ENCODE measurements at regions not wholly inside any gene's neighbourhood (a gene's known extent, or its start where the extent isn't known, plus 50 kb on each side); places are given as distances from the start of the nearest gene placed in this dataset.

DNA sequence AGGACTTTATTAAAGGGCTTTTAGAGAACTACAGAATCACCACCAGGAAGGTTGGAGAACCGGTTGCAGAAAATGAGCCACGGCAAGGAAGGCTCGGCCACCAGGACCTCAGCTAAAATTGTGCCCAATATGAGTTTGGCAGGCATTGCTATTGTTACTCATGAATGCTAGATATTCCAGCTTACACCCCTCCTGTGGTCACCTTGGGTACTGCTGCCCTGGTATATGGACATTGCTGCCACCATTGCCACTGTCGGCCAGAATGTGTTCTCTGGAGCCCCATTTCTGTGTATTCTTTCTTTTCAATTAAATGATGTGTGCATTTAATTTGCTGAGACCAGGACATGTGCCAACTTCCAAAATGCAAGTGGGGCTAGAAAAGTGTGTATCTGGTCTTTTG, 626.7 kb upstream of the BOD1L1 start:
- Histone ChIP-seq H3K27me3 (ENCODE audit: control insufficient read depth in 1 of 2, insufficient read depth in 2 of 2, low read length in 2 of 2) (no peaks in the 10 kb centered on the region), H3K27ac (ENCODE audit: low read depth, low read length) (no peak overlapping the region), H3K9me3 (ENCODE audit: control insufficient read depth in 1 of 2, low read length in 2 of 2) (no peaks in the 10 kb centered on the region), H3K4me3 (ENCODE audit: low read depth in 1 of 2, low read length in 2 of 2) (no peak overlapping the region), H3K9ac (ENCODE audit: low read depth in 1 of 2, low read length in 2 of 2) (no peak overlapping the region), H3K4me1 (ENCODE audit: control insufficient read depth in 1 of 2, insufficient read depth in 2 of 2, low read length in 2 of 2) (no peaks in the 10 kb centered on the region), H3K36me3 (ENCODE audit: control insufficient read depth in 1 of 2, insufficient read depth in 2 of 2, low read length in 2 of 2) (no peaks in the 10 kb centered on the region)

- Histone ChIP-seq H3K4me3 (ENCODE audit: low read depth in 1 of 2, low read length in 2 of 2) (no peak overlapping the region), H3K27me3 (ENCODE audit: control insufficient read depth in 1 of 2, insufficient read depth in 2 of 2, low read length in 2 of 2) (no peaks in the 10 kb centered on the region), H3K27ac (ENCODE audit: low read depth, low read length) (no peak overlapping the region), H3K9ac (ENCODE audit: low read depth in 1 of 2, low read length in 2 of 2) (no peak overlapping the region), H3K9me3 (ENCODE audit: control insufficient read depth in 1 of 2, low read length in 2 of 2) (no peaks in the 10 kb centered on the region), H3K36me3 (ENCODE audit: control insufficient read depth in 1 of 2, insufficient read depth in 2 of 2, low read length in 2 of 2) (no peaks in the 10 kb centered on the region), H3K4me1 (ENCODE audit: control insufficient read depth in 1 of 2, insufficient read depth in 2 of 2, low read length in 2 of 2) (no peaks in the 10 kb centered on the region)
Observed at GRCh38 chr4:14254926-14255325, 627.4 kb upstream of the BOD1L1 start.

DNA sequence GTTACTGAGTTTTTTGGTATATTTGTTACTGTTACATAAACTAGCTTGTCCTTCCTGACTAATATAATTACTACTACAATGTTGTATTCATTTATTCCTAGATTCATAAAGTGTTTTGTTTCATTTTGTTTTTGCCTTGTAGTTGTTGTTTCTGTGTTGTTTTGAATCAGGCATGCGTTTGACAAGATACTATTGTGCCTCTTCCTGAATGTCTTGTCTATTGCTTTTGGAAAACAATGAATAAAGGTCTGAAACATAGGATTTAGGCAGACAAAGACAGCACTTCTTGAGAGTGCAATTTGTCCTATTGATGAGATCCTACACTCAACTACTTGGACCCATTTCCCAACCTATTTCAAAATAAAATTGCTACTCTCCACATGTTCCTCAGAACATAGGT, 630.4 kb upstream of the BOD1L1 start:
- H3K27ac ChIP-seq (ENCODE audit: low read depth, low read length), result no peak overlapping the region
- no peaks in the 10 kb centered on the region for H3K4me1 ChIP-seq (ENCODE audit: control insufficient read depth in 1 of 2, insufficient read depth in 2 of 2, low read length in 2 of 2)
- no peaks in the 10 kb centered on the region for H3K27me3 ChIP-seq (ENCODE audit: control insufficient read depth in 1 of 2, insufficient read depth in 2 of 2, low read length in 2 of 2)
- no peaks in the 10 kb centered on the region for H3K9me3 ChIP-seq (ENCODE audit: control insufficient read depth in 1 of 2, low read length in 2 of 2)
- H3K4me3 ChIP-seq (ENCODE audit: low read depth in 1 of 2, low read length in 2 of 2), result no peak overlapping the region
- no peaks in the 10 kb centered on the region for H3K36me3 ChIP-seq (ENCODE audit: control insufficient read depth in 1 of 2, insufficient read depth in 2 of 2, low read length in 2 of 2)
- H3K9ac ChIP-seq (ENCODE audit: low read depth in 1 of 2, low read length in 2 of 2), result no peak overlapping the region

- H3K36me3 ChIP-seq (ENCODE audit: control insufficient read depth in 1 of 2, insufficient read depth in 2 of 2, low read length in 2 of 2), result no peaks in the 10 kb centered on the region
- H3K9me3 ChIP-seq (ENCODE audit: control insufficient read depth in 1 of 2, low read length in 2 of 2), result no peaks in the 10 kb centered on the region
- H3K4me3 ChIP-seq (ENCODE audit: low read depth in 1 of 2, low read length in 2 of 2), result no peak overlapping the region
Observed at GRCh38 chr4:14259936-14260335, 632.4 kb upstream of the BOD1L1 start.

GRCh38 chr4:14260591-14260990, 633.1 kb upstream of the BOD1L1 start:
- Histone ChIP-seq H3K36me3 (ENCODE audit: control insufficient read depth in 1 of 2, insufficient read depth in 2 of 2, low read length in 2 of 2) (no peaks in the 10 kb centered on the region), H3K4me1 (ENCODE audit: control insufficient read depth in 1 of 2, insufficient read depth in 2 of 2, low read length in 2 of 2) (no peaks in the 10 kb centered on the region), H3K4me3 (ENCODE audit: low read depth in 1 of 2, low read length in 2 of 2) (no peak overlapping the region), H3K9ac (ENCODE audit: low read depth in 1 of 2, low read length in 2 of 2) (no peak overlapping the region), H3K27me3 (ENCODE audit: control insufficient read depth in 1 of 2, insufficient read depth in 2 of 2, low read length in 2 of 2) (no peaks in the 10 kb centered on the region), H3K9me3 (ENCODE audit: control insufficient read depth in 1 of 2, low read length in 2 of 2) (no peaks in the 10 kb centered on the region), H3K27ac (ENCODE audit: low read depth, low read length) (no peak overlapping the region)

More at GRCh38 chr4:14259936-14260335, 632.4 kb upstream of the BOD1L1 start:
- Histone ChIP-seq H3K27me3 (ENCODE audit: control insufficient read depth in 1 of 2, insufficient read depth in 2 of 2, low read length in 2 of 2) (no peaks in the 10 kb centered on the region), H3K4me1 (ENCODE audit: control insufficient read depth in 1 of 2, insufficient read depth in 2 of 2, low read length in 2 of 2) (no peaks in the 10 kb centered on the region), H3K27ac (ENCODE audit: low read depth, low read length) (no peak overlapping the region), H3K9ac (ENCODE audit: low read depth in 1 of 2, low read length in 2 of 2) (no peak overlapping the region)

DNA sequence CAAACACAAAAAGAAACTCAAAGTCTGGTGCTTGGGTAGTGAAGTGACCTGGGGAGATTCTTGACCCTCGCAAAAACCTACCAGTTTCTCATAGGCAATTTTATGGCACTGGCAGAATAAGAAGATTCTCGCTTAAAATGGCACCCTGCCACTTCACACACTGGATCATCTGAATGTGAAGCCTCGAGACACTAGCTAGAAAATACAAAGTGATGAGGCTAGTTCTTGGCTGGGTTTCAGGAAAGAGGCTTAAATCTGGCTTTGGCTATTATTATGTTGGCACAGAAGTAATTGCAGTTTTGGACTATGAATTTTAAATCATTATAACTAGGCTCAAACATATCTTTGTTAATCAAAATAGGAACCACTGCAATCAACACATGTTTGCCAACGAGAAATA, 634.7 kb upstream of the BOD1L1 start:
- no peak overlapping the region for H3K4me3 ChIP-seq (ENCODE audit: low read depth in 1 of 2, low read length in 2 of 2)

GRCh38 chr4:14264437-14264836, 636.9 kb upstream of the BOD1L1 start:
- Histone ChIP-seq H3K4me1 (ENCODE audit: control insufficient read depth in 1 of 2, insufficient read depth in 2 of 2, low read length in 2 of 2) (no peaks in the 10 kb centered on the region), H3K27me3 (ENCODE audit: control insufficient read depth in 1 of 2, insufficient read depth in 2 of 2, low read length in 2 of 2) (no peaks in the 10 kb centered on the region), H3K4me3 (ENCODE audit: low read depth in 1 of 2, low read length in 2 of 2) (no peak overlapping the region), H3K9me3 (ENCODE audit: control insufficient read depth in 1 of 2, low read length in 2 of 2) (no peaks in the 10 kb centered on the region), H3K27ac (ENCODE audit: low read depth, low read length) (no peak overlapping the region), H3K9ac (ENCODE audit: low read depth in 1 of 2, low read length in 2 of 2) (no peak overlapping the region), H3K36me3 (ENCODE audit: control insufficient read depth in 1 of 2, insufficient read depth in 2 of 2, low read length in 2 of 2) (no peaks in the 10 kb centered on the region)

More for the DNA sequence above, 634.7 kb upstream of the BOD1L1 start:
- Histone ChIP-seq H3K36me3 (ENCODE audit: control insufficient read depth in 1 of 2, insufficient read depth in 2 of 2, low read length in 2 of 2) (no peaks in the 10 kb centered on the region), H3K4me1 (ENCODE audit: control insufficient read depth in 1 of 2, insufficient read depth in 2 of 2, low read length in 2 of 2) (no peaks in the 10 kb centered on the region), H3K9ac (ENCODE audit: low read depth in 1 of 2, low read length in 2 of 2) (no peak overlapping the region), H3K27ac (ENCODE audit: low read depth, low read length) (no peak overlapping the region), H3K9me3 (ENCODE audit: control insufficient read depth in 1 of 2, low read length in 2 of 2) (no peaks in the 10 kb centered on the region), H3K27me3 (ENCODE audit: control insufficient read depth in 1 of 2, insufficient read depth in 2 of 2, low read length in 2 of 2) (no peaks in the 10 kb centered on the region)

DNA sequence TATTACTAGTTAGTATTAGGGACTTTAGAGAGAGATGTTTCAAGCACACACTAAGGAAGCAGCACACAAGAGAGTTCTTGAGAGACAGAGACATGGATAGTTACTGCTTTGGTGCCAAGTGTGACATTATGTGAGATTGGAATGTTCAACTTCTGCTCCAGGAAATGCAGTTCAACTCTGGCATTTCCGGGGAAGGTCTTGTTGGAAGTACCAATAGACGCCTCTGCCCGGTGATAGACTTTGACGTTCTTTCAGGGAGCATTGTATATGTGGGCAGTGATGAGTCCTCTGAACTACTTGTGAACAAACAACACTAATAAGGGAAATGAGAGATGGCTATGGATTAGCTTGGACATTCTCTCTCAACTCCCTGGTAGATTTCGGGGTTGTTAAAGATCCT, 638.1 kb upstream of the BOD1L1 start:
- Histone ChIP-seq H3K4me3 (ENCODE audit: low read depth in 1 of 2, low read length in 2 of 2) (no peak overlapping the region), H3K9ac (ENCODE audit: low read depth in 1 of 2, low read length in 2 of 2) (no peak overlapping the region), H3K4me1 (ENCODE audit: control insufficient read depth in 1 of 2, insufficient read depth in 2 of 2, low read length in 2 of 2) (no peaks in the 10 kb centered on the region), H3K36me3 (ENCODE audit: control insufficient read depth in 1 of 2, insufficient read depth in 2 of 2, low read length in 2 of 2) (no peaks in the 10 kb centered on the region), H3K27me3 (ENCODE audit: control insufficient read depth in 1 of 2, insufficient read depth in 2 of 2, low read length in 2 of 2) (no peaks in the 10 kb centered on the region), H3K27ac (ENCODE audit: low read depth, low read length) (no peak overlapping the region), H3K9me3 (ENCODE audit: control insufficient read depth in 1 of 2, low read length in 2 of 2) (no peaks in the 10 kb centered on the region)

DNA sequence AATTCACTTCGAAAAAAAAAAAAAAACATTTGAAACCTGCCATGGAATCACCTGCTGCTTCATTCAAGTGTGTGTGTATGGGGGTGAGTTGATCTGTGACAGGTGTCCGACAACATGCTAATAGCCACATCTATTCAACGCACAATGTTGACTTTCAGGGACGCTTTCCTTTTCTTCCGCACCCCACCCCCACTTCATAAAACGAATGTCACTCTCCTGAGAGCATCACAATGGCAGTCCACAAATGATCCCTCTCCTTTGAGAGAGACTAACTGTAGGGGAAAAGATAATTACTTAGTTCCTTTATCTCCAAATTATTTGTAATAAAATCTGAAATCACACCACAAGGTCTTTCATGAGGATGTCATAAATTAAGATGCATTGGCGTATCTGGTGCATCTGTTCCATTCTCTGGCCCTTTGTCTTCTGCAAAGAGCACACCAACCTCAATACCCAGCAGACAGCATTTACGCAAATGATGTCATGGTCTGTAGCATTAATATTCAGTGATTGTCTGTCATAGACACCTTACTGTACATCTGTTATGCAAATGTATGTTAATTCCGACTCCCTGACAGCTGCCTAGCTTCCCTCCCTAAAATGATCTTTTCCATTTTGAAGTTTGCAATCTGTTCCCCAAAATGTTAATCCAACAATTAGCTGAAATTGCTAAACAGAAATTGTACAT, 640.0 kb upstream of the BOD1L1 start:
- no peaks in the 10 kb centered on the region for H3K27me3 ChIP-seq (ENCODE audit: control insufficient read depth in 1 of 2, insufficient read depth in 2 of 2, low read length in 2 of 2)
- no peaks in the 10 kb centered on the region for H3K36me3 ChIP-seq (ENCODE audit: control insufficient read depth in 1 of 2, insufficient read depth in 2 of 2, low read length in 2 of 2)
- no peaks in the 10 kb centered on the region for H3K4me1 ChIP-seq (ENCODE audit: control insufficient read depth in 1 of 2, insufficient read depth in 2 of 2, low read length in 2 of 2)
- H3K27ac ChIP-seq (ENCODE audit: low read depth, low read length), result no peak overlapping the region
- no peaks in the 10 kb centered on the region for H3K9me3 ChIP-seq (ENCODE audit: control insufficient read depth in 1 of 2, low read length in 2 of 2)
- H3K9ac ChIP-seq (ENCODE audit: low read depth in 1 of 2, low read length in 2 of 2), result no peak overlapping the region
- H3K4me3 ChIP-seq (ENCODE audit: low read depth in 1 of 2, low read length in 2 of 2), result no peak overlapping the region

DNA sequence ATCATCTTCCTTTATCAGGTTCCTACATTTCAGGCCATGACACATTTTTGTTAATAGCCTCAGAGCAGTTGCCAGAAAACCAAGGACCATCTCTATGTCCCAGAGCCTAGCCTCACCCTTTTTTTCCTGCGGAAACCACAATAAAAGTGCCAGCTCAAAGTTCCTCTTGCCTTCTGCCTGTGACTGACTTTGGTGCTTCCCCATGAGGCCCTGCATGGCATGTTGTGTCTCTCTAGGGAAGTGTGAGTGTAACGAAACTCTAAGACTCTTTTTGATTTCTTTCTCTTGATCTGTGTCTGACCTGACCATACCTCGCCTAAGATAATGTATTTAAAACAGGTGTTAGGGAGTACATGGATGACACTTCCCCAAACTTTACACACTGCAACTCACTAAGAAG, 642.3 kb upstream of the BOD1L1 start:
- Histone ChIP-seq H3K27me3 (ENCODE audit: control insufficient read depth in 1 of 2, insufficient read depth in 2 of 2, low read length in 2 of 2) (no peaks in the 10 kb centered on the region), H3K36me3 (ENCODE audit: control insufficient read depth in 1 of 2, insufficient read depth in 2 of 2, low read length in 2 of 2) (no peaks in the 10 kb centered on the region), H3K4me3 (ENCODE audit: low read depth in 1 of 2, low read length in 2 of 2) (no peak overlapping the region), H3K9me3 (ENCODE audit: control insufficient read depth in 1 of 2, low read length in 2 of 2) (no peaks in the 10 kb centered on the region), H3K4me1 (ENCODE audit: control insufficient read depth in 1 of 2, insufficient read depth in 2 of 2, low read length in 2 of 2) (no peaks in the 10 kb centered on the region), H3K27ac (ENCODE audit: low read depth, low read length) (no peak overlapping the region), H3K9ac (ENCODE audit: low read depth in 1 of 2, low read length in 2 of 2) (no peak overlapping the region)

- no peaks in the 10 kb centered on the region for H3K27me3 ChIP-seq (ENCODE audit: control insufficient read depth in 1 of 2, insufficient read depth in 2 of 2, low read length in 2 of 2)
- no peaks in the 10 kb centered on the region for H3K4me1 ChIP-seq (ENCODE audit: control insufficient read depth in 1 of 2, insufficient read depth in 2 of 2, low read length in 2 of 2)
- H3K9me3 ChIP-seq (ENCODE audit: control insufficient read depth in 1 of 2, low read length in 2 of 2), result no peaks in the 10 kb centered on the region
- no peak overlapping the region for H3K9ac ChIP-seq (ENCODE audit: low read depth in 1 of 2, low read length in 2 of 2)
- no peaks in the 10 kb centered on the region for H3K36me3 ChIP-seq (ENCODE audit: control insufficient read depth in 1 of 2, insufficient read depth in 2 of 2, low read length in 2 of 2)
- H3K4me3 ChIP-seq (ENCODE audit: low read depth in 1 of 2, low read length in 2 of 2), result no peak overlapping the region
- H3K27ac ChIP-seq (ENCODE audit: low read depth, low read length), result no peak overlapping the region
Observed at GRCh38 chr4:14272206-14272605, 644.7 kb upstream of the BOD1L1 start.

All from duodenal mucosa (tissue), 2 donors.